ENCODE measurements at regions not wholly inside any gene's neighbourhood (a gene's known extent, or its start where the extent isn't known, plus 50 kb on each side); places are given as distances from the start of the nearest gene placed in this dataset.

DNA sequence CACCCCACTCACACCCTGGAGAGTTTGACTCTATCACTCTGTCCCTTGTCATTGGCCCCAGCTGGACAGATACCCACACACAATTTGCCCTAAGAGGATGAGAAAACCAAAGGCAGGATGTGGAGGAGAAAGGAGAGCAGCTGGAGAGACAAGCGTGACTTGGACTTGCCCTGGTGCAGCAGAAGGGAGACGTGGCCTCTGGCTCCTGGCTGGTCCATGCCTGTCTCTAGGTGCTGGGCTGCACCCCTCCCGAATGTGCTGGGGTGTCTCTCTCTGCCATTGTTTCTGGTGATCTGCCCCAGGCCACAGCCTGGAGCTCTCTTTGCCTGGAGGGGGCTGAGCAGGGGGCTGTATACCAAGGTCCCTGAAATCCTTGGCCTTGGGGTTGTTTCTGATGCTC is 88.7 kb upstream of the HDAC4 start:
- TF ChIP-seq, protein P1, sequence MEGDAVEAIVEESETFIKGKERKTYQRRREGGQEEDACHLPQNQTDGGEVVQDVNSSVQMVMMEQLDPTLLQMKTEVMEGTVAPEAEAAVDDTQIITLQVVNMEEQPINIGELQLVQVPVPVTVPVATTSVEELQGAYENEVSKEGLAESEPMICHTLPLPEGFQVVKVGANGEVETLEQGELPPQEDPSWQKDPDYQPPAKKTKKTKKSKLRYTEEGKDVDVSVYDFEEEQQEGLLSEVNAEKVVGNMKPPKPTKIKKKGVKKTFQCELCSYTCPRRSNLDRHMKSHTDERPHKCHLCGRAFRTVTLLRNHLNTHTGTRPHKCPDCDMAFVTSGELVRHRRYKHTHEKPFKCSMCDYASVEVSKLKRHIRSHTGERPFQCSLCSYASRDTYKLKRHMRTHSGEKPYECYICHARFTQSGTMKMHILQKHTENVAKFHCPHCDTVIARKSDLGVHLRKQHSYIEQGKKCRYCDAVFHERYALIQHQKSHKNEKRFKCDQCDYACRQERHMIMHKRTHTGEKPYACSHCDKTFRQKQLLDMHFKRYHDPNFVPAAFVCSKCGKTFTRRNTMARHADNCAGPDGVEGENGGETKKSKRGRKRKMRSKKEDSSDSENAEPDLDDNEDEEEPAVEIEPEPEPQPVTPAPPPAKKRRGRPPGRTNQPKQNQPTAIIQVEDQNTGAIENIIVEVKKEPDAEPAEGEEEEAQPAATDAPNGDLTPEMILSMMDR (IDR thresholded peaks at IDR 0.05) = no peak
- no peak for TF ChIP-seq EZH2phosphoT487 (IDR thresholded peaks at IDR 0.05)

Measured in neural progenitor cell (in vitro differentiated cells).